ENCODE measurements at regions not wholly inside any gene's neighbourhood (a gene's known extent, or its start where the extent isn't known, plus 50 kb on each side); places are given as distances from the start of the nearest gene placed in this dataset.

GRCh38 chr2:15782769-15783294 lies 157.5 kb upstream of the MYCN start:
- TF ChIP-seq CTCF (IDR thresholded peaks at IDR 0.05) (no peak), POLR2A (IDR thresholded peaks at IDR 0.05) (no peak), EP300 (IDR thresholded peaks at IDR 0.05) (no peak), POLR2AphosphoS5 (IDR thresholded peaks at IDR 0.05) (no peak)
